IMR-90 (cell line): ENCODE measurements at regions not wholly inside any gene's neighbourhood (a gene's known extent, or its start where the extent isn't known, plus 50 kb on each side); places are given as distances from the start of the nearest gene placed in this dataset.

ENCODE experiments used
- ATAC-seq: fragments of 200-7000 bp; cut with Tn5 transposase; 2 replicates; pipeline ENCODE4 v1.9.1; 2020; ENCODE audit warnings: low read depth, mild to moderate bottlenecking, moderate library complexity
- BruUV-seq: library from RNA; stranded (reverse); fragments of 400-500 nt; replicated peaks from 2 replicates; lab custom pipeline; 2021; lab: Mats Ljungman, UMichigan
- CTCF ChIA-PET: fragments of 300-600 bp; formaldehyde crosslinking; extraction: SDS; loops from one replicate; lab custom pipeline; 2021; ENCODE audit warnings: antibody characterized with exemption; lab: Yijun Ruan, JAX
- POLR2A ChIA-PET: fragments of 300-600 bp; sonication (Branson Sonifier 250); formaldehyde crosslinking; loops from one replicate; lab custom pipeline; 2022; ENCODE audit warnings: antibody characterized with exemption; ENCODE audit not compliant: unreplicated experiment; lab: Charles Lee
- DNase-seq: peaks from one replicate; pipeline ENCODE4 v3.0.0; 2013
- H2AFZ ChIP-seq: replicated peaks from 2 replicates; pipeline ENCODE3; 2013; ENCODE audit warnings: low read length, mild to moderate bottlenecking; ENCODE audit not compliant: poor library complexity
- H2AK5ac ChIP-seq: 2 replicates; pipeline ENCODE4 v1.6.1; 2013; ENCODE audit warnings: low read depth, low read length, inconsistent platforms
- H2AK9ac ChIP-seq: replicated peaks from 2 replicates; pipeline ENCODE3; 2013; ENCODE audit warnings: mild to moderate bottlenecking, low read depth, low read length, moderate library complexity; ENCODE audit not compliant: poor library complexity
- H2BK120ac ChIP-seq: 2 replicates; pipeline ENCODE4 v1.6.1; 2013; ENCODE audit warnings: low read depth, low read length, inconsistent platforms
- H2BK15ac ChIP-seq: 3 replicates; pipeline ENCODE4 v1.6.1; 2013; ENCODE audit warnings: low read depth, low read length, inconsistent platforms
- H2BK20ac ChIP-seq: 2 replicates; pipeline ENCODE4 v1.6.1; 2013; ENCODE audit warnings: low read depth, mild to moderate bottlenecking, inconsistent platforms, low read length, moderate library complexity
- H2BK5ac ChIP-seq: 2 replicates; pipeline ENCODE4 v1.6.1; 2013; ENCODE audit warnings: mild to moderate bottlenecking, low read depth, low read length, inconsistent platforms; ENCODE audit not compliant: poor library complexity, severe bottlenecking
- H3K14ac ChIP-seq: replicated peaks from 2 replicates; pipeline ENCODE4 v1.6.1; 2013; ENCODE audit warnings: low read depth, low read length, inconsistent platforms
- H3K18ac ChIP-seq: 2 replicates; pipeline ENCODE4 v1.6.1; 2013; ENCODE audit warnings: low read depth, low read length, control low read depth
- H3K23ac ChIP-seq: 2 replicates; pipeline ENCODE4 v1.6.1; 2013; ENCODE audit warnings: low read depth, low read length, inconsistent platforms
- H3K27ac ChIP-seq: 2 replicates; pipeline ENCODE4 v1.5.1; 2013; ENCODE audit warnings: mild to moderate bottlenecking, control low read depth, low read length; ENCODE audit not compliant: insufficient read depth
- H3K27me3 ChIP-seq: 2 replicates; pipeline ENCODE4 v1.6.1; 2013; ENCODE audit warnings: low read length; ENCODE audit not compliant: control insufficient read depth, insufficient read depth
- H3K36me3 ChIP-seq: 2 replicates; pipeline ENCODE4 v1.6.1; 2013; ENCODE audit warnings: low read length, mixed read lengths; ENCODE audit not compliant: control insufficient read depth, insufficient read depth
- H3K4ac ChIP-seq: 2 replicates; pipeline ENCODE4 v1.6.1; 2013; ENCODE audit warnings: low read depth, low read length, inconsistent platforms
- H3K4me1 ChIP-seq: 2 replicates; pipeline ENCODE4 v1.6.1; 2013; ENCODE audit warnings: low read length, mixed read lengths; ENCODE audit not compliant: control insufficient read depth, insufficient read depth
- H3K4me2 ChIP-seq: 2 replicates; pipeline ENCODE4 v1.6.1; 2013; ENCODE audit warnings: low read depth, mild to moderate bottlenecking, control low read depth, low read length, moderate library complexity
- H3K4me3 ChIP-seq: 2 replicates; pipeline ENCODE4 v1.5.1; 2013; ENCODE audit warnings: low read depth, mild to moderate bottlenecking, control low read depth, low read length, moderate library complexity; ENCODE audit not compliant: insufficient read depth
- H3K56ac ChIP-seq: 2 replicates; pipeline ENCODE4 v1.6.1; 2013; ENCODE audit warnings: low read length, inconsistent platforms; ENCODE audit not compliant: insufficient read depth; ENCODE audit errors: extremely low read depth
- H3K79me1 ChIP-seq, 2 experiments: 2 replicates each; pipeline ENCODE4 v1.6.1; 2013; ENCODE audit warnings: low read length in 2 of 2, inconsistent platforms in 1 of 2, low read depth in 1 of 2
- H3K9ac ChIP-seq: 2 replicates; pipeline ENCODE4 v1.6.1; 2013; ENCODE audit warnings: low read depth, low read length, control low read depth
- H3K9me1 ChIP-seq: 2 replicates; pipeline ENCODE4 v1.6.1; 2013; ENCODE audit warnings: low read length, inconsistent platforms; ENCODE audit not compliant: insufficient read depth
- H3K9me3 ChIP-seq: 2 replicates; pipeline ENCODE4 v1.6.1; 2013; ENCODE audit warnings: low read length; ENCODE audit not compliant: control insufficient read depth, insufficient read depth
- H4K20me1 ChIP-seq: 2 replicates; pipeline ENCODE4 v1.6.1; 2013; ENCODE audit warnings: low read length, inconsistent platforms; ENCODE audit not compliant: insufficient read depth
- H4K5ac ChIP-seq: 2 replicates; pipeline ENCODE4 v1.6.1; 2013; ENCODE audit warnings: mild to moderate bottlenecking, low read depth, low read length, control low read depth
- H4K8ac ChIP-seq, 2 experiments: 2 replicates each; pipeline ENCODE4 v1.6.1; 2013; ENCODE audit warnings: low read depth in 2 of 2, low read length in 2 of 2, control low read depth in 1 of 2, inconsistent platforms in 1 of 2
- H4K91ac ChIP-seq: 2 replicates; pipeline ENCODE4 v1.6.1; 2013; ENCODE audit warnings: low read depth, low read length, inconsistent platforms; ENCODE audit not compliant: insufficient read depth
- BHLHE40 ChIP-seq: fragments of 150-350 bp; IDR thresholded peaks from 2 replicates; pipeline ENCODE4 v1.6.1; 2016; ENCODE audit warnings: mild to moderate bottlenecking, low read depth, low read length
- CEBPB ChIP-seq: IDR thresholded peaks from 2 replicates; pipeline ENCODE4 v1.6.1; 2012; ENCODE audit warnings: low read depth, low read length, improper control_type of control experiment
- CHD1 ChIP-seq: IDR thresholded peaks from 2 replicates; pipeline ENCODE4 v1.6.1; 2012; ENCODE audit warnings: low read depth, low read length, improper control_type of control experiment
- FOS ChIP-seq: fragments of 150-350 bp; IDR thresholded peaks from 2 replicates; pipeline ENCODE4 v1.6.1; 2016; ENCODE audit warnings: low read depth, low read length
- MAFK ChIP-seq: IDR thresholded peaks from 2 replicates; pipeline ENCODE4 v1.6.1; 2012; ENCODE audit warnings: low read depth, low read length, improper control_type of control experiment
- MAZ ChIP-seq: IDR thresholded peaks from 2 replicates; pipeline ENCODE4 v1.6.1; 2012; ENCODE audit warnings: low read depth, mild to moderate bottlenecking, low read length, improper control_type of control experiment, moderate library complexity, borderline replicate concordance
- MXI1 ChIP-seq: IDR thresholded peaks from 2 replicates; pipeline ENCODE4 v1.6.1; 2012; ENCODE audit warnings: low read depth, mild to moderate bottlenecking, low read length, moderate library complexity, borderline replicate concordance
- NFE2L2 ChIP-seq: fragments of 150-350 bp; IDR thresholded peaks from 2 replicates; pipeline ENCODE4 v1.6.1; 2016; ENCODE audit warnings: low read depth, mild to moderate bottlenecking, low read length
- POLR2A ChIP-seq: IDR thresholded peaks from 2 replicates; pipeline ENCODE4 v1.6.1; 2012; ENCODE audit warnings: mild to moderate bottlenecking, low read depth, low read length
- RAD21 ChIP-seq: IDR thresholded peaks from 2 replicates; pipeline ENCODE4 v1.6.1; 2012; ENCODE audit warnings: low read length, improper control_type of control experiment
- RCOR1 ChIP-seq: IDR thresholded peaks from 2 replicates; pipeline ENCODE4 v1.6.1; 2012; ENCODE audit warnings: mild to moderate bottlenecking, low read length, improper control_type of control experiment; ENCODE audit not compliant: insufficient replicate concordance
- RFX5 ChIP-seq: IDR thresholded peaks from 2 replicates; pipeline ENCODE4 v1.8.0; 2012; ENCODE audit warnings: low read depth, mild to moderate bottlenecking, low read length, moderate library complexity
- SMC3 ChIP-seq: fragments of 150-350 bp; IDR thresholded peaks from 2 replicates; pipeline ENCODE4 v1.6.1; 2016; ENCODE audit warnings: low read depth, mild to moderate bottlenecking, antibody characterized with exemption, low read length, moderate library complexity
- whole genome bisulfite sequencing, 2 experiments: methylation state at CpG; one replicate each; pipeline versions ENCODE4 v1.1.5 to v1.1.7; 2013; ENCODE audit warnings: missing lambda C conversion rate in 2 of 2; ENCODE audit not compliant: insufficient read length in 1 of 2; ENCODE audit errors: extremely low coverage in 2 of 2; 5-methylcytosine and 5-hydroxymethylcytosine counted together
- dilution Hi-C: fragments of 300-500 bp; cut with HindIII; formaldehyde crosslinking; loops from one replicate; pipeline ENCODE4 v1.14.3; 2018; ENCODE audit warnings: low sequenced_read_pairs; ENCODE audit not compliant: unreplicated experiment
- in situ Hi-C: fragments of 300-500 bp; cut with MboI; formaldehyde crosslinking; loops from 3 replicates; pipeline ENCODE4 v1.14.3; 2019; ENCODE audit warnings: low sequenced_read_pairs, inconsistent platforms, mixed read lengths
- intact Hi-C: fragments of 100-400 bp; cut with micrococcal nuclease; formaldehyde crosslinking; loops from 2 replicates; pipeline ENCODE4 v1.10.0; 2022
- TF ChIP-seq, protein P1 (sequence below): conservative IDR thresholded peaks from 2 replicates; pipeline ENCODE4 v1.5.1; 2012; ENCODE audit warnings: mild to moderate bottlenecking, low read depth, low read length, improper control_type of control experiment
- TF ChIP-seq, protein P2 (sequence below): fragments of 150-350 bp; IDR thresholded peaks from 2 replicates; pipeline ENCODE4 v1.6.1; 2017; ENCODE audit warnings: mild to moderate bottlenecking, antibody characterized with exemption, low read length, low read depth
- TF ChIP-seq, protein P3 (sequence below): fragments of 150-350 bp; IDR thresholded peaks from 2 replicates; pipeline ENCODE4 v1.6.1; 2016; ENCODE audit warnings: low read depth, mild to moderate bottlenecking, low read length, moderate library complexity, borderline replicate concordance

DNA sequence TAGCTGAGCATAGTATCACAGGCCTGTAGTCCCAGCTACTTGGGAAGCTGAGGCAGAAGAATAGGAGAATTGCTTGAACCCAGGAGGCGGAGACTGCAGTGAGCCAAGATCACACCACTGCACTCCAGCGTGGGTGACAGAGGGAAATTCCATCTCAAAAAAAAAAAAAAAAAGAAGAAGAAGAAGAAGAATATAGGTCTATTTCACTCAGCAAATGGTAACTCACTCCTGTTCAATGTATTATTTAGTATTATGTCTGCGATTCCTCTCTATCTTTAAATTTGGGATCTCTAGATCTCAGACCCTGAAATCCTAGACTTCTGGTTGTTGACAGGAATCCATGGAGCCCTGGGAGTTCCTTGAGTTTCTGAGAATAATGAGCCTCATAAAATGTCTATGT is 98.6 kb downstream of the HFE start:
- Histone ChIP-seq H2BK120ac (no peak overlapping the region), H3K9me1 (0 out of 2 replicates have a peak, but pooled peaks cover 5% of the 10 kb centered on the region), H3K4me2 (no peak overlapping the region), H3K9ac (no peak overlapping the region), H2AK5ac (no peak overlapping the region), H3K79me1 (no peaks in the 10 kb centered on the region), H3K4me3 (no peak overlapping the region), H2AK9ac (no peak overlapping the region), H2AFZ (no peak overlapping the region), H3K18ac (no peak overlapping the region), H3K9me3 (no peaks in the 10 kb centered on the region), H3K14ac (no peak overlapping the region), H2BK20ac (no peak overlapping the region), H2BK15ac (no peak overlapping the region), H3K27me3 (no peaks in the 10 kb centered on the region), H4K5ac (no peak overlapping the region), H3K56ac (no peak overlapping the region), H4K20me1 (no peaks in the 10 kb centered on the region), H4K8ac (no peak overlapping the region), H2BK5ac (no peak overlapping the region), H3K36me3 (no peaks in the 10 kb centered on the region), H3K4me1 (no peaks in the 10 kb centered on the region; the same call in 1 of the 2 replicates), H3K4ac (no peak overlapping the region), H3K27ac (no peak overlapping the region), H4K91ac (no peak overlapping the region), H3K23ac (no peak overlapping the region)
- DNase-seq = no peak
- in situ Hi-C loops (loop anchor here (25.0 kb wide), 1 partner anchor 951 kb away; a partner anchor contains a TSS), intact Hi-C loops (no loop called here), dilution Hi-C loops (no loop called here)
- TF ChIP-seq RAD21 (no peak), RCOR1 (no peak), RFX5 (no peak), CHD1 (no peak), MAFK (no peak), MXI1 (no peak), BHLHE40 (no peak), MAZ (no peak), SMC3 (no peak), NFE2L2 (no peak), POLR2A (no peak), CEBPB (no peak), FOS (no peak)
- TF ChIP-seq, protein P1, sequence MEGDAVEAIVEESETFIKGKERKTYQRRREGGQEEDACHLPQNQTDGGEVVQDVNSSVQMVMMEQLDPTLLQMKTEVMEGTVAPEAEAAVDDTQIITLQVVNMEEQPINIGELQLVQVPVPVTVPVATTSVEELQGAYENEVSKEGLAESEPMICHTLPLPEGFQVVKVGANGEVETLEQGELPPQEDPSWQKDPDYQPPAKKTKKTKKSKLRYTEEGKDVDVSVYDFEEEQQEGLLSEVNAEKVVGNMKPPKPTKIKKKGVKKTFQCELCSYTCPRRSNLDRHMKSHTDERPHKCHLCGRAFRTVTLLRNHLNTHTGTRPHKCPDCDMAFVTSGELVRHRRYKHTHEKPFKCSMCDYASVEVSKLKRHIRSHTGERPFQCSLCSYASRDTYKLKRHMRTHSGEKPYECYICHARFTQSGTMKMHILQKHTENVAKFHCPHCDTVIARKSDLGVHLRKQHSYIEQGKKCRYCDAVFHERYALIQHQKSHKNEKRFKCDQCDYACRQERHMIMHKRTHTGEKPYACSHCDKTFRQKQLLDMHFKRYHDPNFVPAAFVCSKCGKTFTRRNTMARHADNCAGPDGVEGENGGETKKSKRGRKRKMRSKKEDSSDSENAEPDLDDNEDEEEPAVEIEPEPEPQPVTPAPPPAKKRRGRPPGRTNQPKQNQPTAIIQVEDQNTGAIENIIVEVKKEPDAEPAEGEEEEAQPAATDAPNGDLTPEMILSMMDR = no peak
- TF ChIP-seq, protein P2, sequence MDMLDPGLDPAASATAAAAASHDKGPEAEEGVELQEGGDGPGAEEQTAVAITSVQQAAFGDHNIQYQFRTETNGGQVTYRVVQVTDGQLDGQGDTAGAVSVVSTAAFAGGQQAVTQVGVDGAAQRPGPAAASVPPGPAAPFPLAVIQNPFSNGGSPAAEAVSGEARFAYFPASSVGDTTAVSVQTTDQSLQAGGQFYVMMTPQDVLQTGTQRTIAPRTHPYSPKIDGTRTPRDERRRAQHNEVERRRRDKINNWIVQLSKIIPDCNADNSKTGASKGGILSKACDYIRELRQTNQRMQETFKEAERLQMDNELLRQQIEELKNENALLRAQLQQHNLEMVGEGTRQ = no peak
- TF ChIP-seq, protein P3, sequence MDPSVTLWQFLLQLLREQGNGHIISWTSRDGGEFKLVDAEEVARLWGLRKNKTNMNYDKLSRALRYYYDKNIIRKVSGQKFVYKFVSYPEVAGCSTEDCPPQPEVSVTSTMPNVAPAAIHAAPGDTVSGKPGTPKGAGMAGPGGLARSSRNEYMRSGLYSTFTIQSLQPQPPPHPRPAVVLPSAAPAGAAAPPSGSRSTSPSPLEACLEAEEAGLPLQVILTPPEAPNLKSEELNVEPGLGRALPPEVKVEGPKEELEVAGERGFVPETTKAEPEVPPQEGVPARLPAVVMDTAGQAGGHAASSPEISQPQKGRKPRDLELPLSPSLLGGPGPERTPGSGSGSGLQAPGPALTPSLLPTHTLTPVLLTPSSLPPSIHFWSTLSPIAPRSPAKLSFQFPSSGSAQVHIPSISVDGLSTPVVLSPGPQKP = no peak
- no peak for ATAC-seq
- no TSS peak for BruUV-seq
- ChIA-PET POLR2A (no interaction called here), CTCF (no interaction called here)
- no CpG with 5 or more reads among the region's 3 CpGs for WGBS, 2 experiments
